HCT116 (cell line): ENCODE measurements at regions not wholly inside any gene's neighbourhood (a gene's known extent, or its start where the extent isn't known, plus 50 kb on each side); places are given as distances from the start of the nearest gene placed in this dataset.

ENCODE experiments used
- ATAC-seq: fragments of 200-7000 bp; cut with Tn5 transposase; 2 replicates; pipeline ENCODE4 v1.9.1; 2020; ENCODE audit warnings: mild to moderate bottlenecking, moderate library complexity
- BruUV-seq: library from RNA; stranded (reverse); fragments of 400-500 nt; replicated peaks from 2 replicates; lab custom pipeline; 2021; lab: Mats Ljungman, UMichigan
- CTCF ChIA-PET: fragments of 300-600 bp; sonication (Branson Sonifier 250); formaldehyde crosslinking; loops from one replicate; lab custom pipeline; 2021; ENCODE audit warnings: antibody characterized with exemption; lab: Charles Lee
- POLR2A ChIA-PET: fragments of 300-600, 350-600 bp; sonication (Branson Sonifier 250); formaldehyde crosslinking; loops from one replicate; lab custom pipeline; 2021; ENCODE audit warnings: antibody characterized with exemption; lab: Charles Lee
- RAD21 ChIA-PET, 2 experiments: fragments of 300-600 bp; sonication (Branson Sonifier 250); formaldehyde crosslinking; loops; one replicate each; lab custom pipeline; 2023; ENCODE audit warnings: low total read pairs in 2 of 2; ENCODE audit not compliant: uncharacterized antibody in 2 of 2, unreplicated experiment in 2 of 2, low non-redundant PET in 1 of 2; lab: Charles Lee
- DNase-seq: peaks from one replicate; pipeline ENCODE4 v3.0.0-alpha.2; 2010; ENCODE audit warnings: low read depth, low spot score
- H2AFZ ChIP-seq: fragments of 200-600 bp; shearing (Covaris generic), sonication (generic); 2 replicates; pipeline ENCODE4 v1.6.1; 2017; ENCODE audit warnings: low read depth, mixed run types, mixed read lengths, antibody characterized with exemption, low read length; ENCODE audit not compliant: poor library complexity, severe bottlenecking
- H3K27ac ChIP-seq: 2 replicates; pipeline ENCODE4 v1.5.1; 2012; ENCODE audit warnings: low read depth, low read length
- H3K27me3 ChIP-seq: fragments of 200-600 bp; sonication (generic); 2 replicates; pipeline ENCODE4 v1.6.1; 2016; ENCODE audit warnings: mixed run types, low read length, mixed read lengths; ENCODE audit not compliant: insufficient read depth
- H3K36me3 ChIP-seq, 2 experiments: fragments of 200-500 bp in 1 of 2; fragments of 200-600 bp in 1 of 2; sonication (Bioruptor generic) in 1 of 2; sonication (generic) in 1 of 2; 2 replicates each; pipeline versions ENCODE4 v1.5.1 to v1.6.1; 2014 to 2016; ENCODE audit warnings: low read length in 2 of 2, inconsistent platforms in 1 of 2, mixed read lengths in 1 of 2, mixed run types in 1 of 2; ENCODE audit not compliant: insufficient read depth in 2 of 2, control insufficient read depth in 1 of 2
- H3K4me1 ChIP-seq, 2 experiments: fragments of 200-600 bp in 1 of 2; sonication (generic) in 1 of 2; 2 replicates each; pipeline versions ENCODE4 v1.5.1 to v1.6.1; 2012 to 2017; ENCODE audit warnings: low read length in 2 of 2, inconsistent platforms in 1 of 2, mild to moderate bottlenecking in 1 of 2, mixed read lengths in 1 of 2, mixed run types in 1 of 2, moderate library complexity in 1 of 2; ENCODE audit not compliant: insufficient read depth in 2 of 2, control insufficient read depth in 1 of 2
- H3K4me2 ChIP-seq: fragments of 200-600 bp; sonication (generic); 2 replicates; pipeline ENCODE4 v1.6.1; 2017; ENCODE audit warnings: mixed run types, low read length, mixed read lengths
- H3K4me3 ChIP-seq, 2 experiments: fragments of 200-600 bp in 1 of 2; sonication (generic) in 1 of 2; replicated peaks in 1 of 2; 2 replicates each; pipeline ENCODE4 v1.5.1; 2011 to 2016; ENCODE audit warnings: low read length in 2 of 2, control low read depth in 1 of 2, low read depth in 1 of 2, mild to moderate bottlenecking in 1 of 2, mixed read lengths in 1 of 2, mixed run types in 1 of 2
- H3K79me2 ChIP-seq: fragments of 200-600 bp; sonication (generic); 2 replicates; pipeline ENCODE4 v1.6.1; 2017; ENCODE audit warnings: mild to moderate bottlenecking, mixed run types, low read length, moderate library complexity, mixed read lengths; ENCODE audit not compliant: insufficient read depth
- H3K9ac ChIP-seq: fragments of 200-600 bp; sonication (generic); 2 replicates; pipeline ENCODE4 v1.6.1; 2016; ENCODE audit warnings: low read length, mixed read lengths
- H3K9me2 ChIP-seq: fragments of 200-600 bp; sonication (generic), shearing (Covaris generic); 2 replicates; pipeline ENCODE4 v1.6.1; 2017; ENCODE audit warnings: mixed run types, mild to moderate bottlenecking, moderate library complexity; ENCODE audit not compliant: insufficient read depth
- H3K9me3 ChIP-seq, 2 experiments: fragments of 200-500 bp in 1 of 2; fragments of 200-600 bp in 1 of 2; sonication (Bioruptor generic) in 1 of 2; sonication (generic) in 1 of 2; 2 replicates each; pipeline ENCODE4 v1.6.1; 2014 to 2017; ENCODE audit warnings: low read length in 2 of 2, mixed read lengths in 2 of 2, inconsistent platforms in 1 of 2, low read depth in 1 of 2, mild to moderate bottlenecking in 1 of 2, mixed run types in 1 of 2, moderate library complexity in 1 of 2; ENCODE audit not compliant: control insufficient read depth in 1 of 2, insufficient read depth in 1 of 2
- H4K20me1 ChIP-seq: fragments of 200-600 bp; sonication (generic), shearing (Covaris generic); 2 replicates; pipeline ENCODE4 v1.6.1; 2017; ENCODE audit warnings: mixed run types, mild to moderate bottlenecking, moderate library complexity; ENCODE audit not compliant: insufficient read depth
- ATF3 ChIP-seq: IDR thresholded peaks from 2 replicates; pipeline ENCODE4 v1.6.1; 2012
- CTCF ChIP-seq, 3 experiments: fragments of 200-600 bp in 1 of 3; sonication (generic) in 1 of 3; IDR thresholded peaks in 2 of 3; conservative IDR thresholded peaks in 1 of 3; 2 replicates each; pipeline ENCODE4 v1.5.1; 2012 to 2017; ENCODE audit warnings: low read depth in 2 of 3, low read length in 2 of 3, antibody characterized with exemption in 1 of 3, borderline replicate concordance in 1 of 3, control low read depth in 1 of 3, mild to moderate bottlenecking in 1 of 3, mixed read lengths in 1 of 3, mixed run types in 1 of 3, moderate library complexity in 1 of 3; ENCODE audit not compliant: insufficient read depth in 1 of 3
- EZH2 ChIP-seq: fragments of 200-600 bp; sonication (generic); IDR thresholded peaks from 2 replicates; pipeline ENCODE4 v1.6.1; 2017; ENCODE audit warnings: antibody characterized with exemption, mixed run types
- POLR2AphosphoS5 ChIP-seq: IDR thresholded peaks from 2 replicates; pipeline ENCODE4 v1.6.1; 2011; ENCODE audit warnings: mild to moderate bottlenecking, low read depth, low read length, moderate library complexity
- SRF ChIP-seq: IDR thresholded peaks from 2 replicates; pipeline ENCODE4 v1.6.1; 2012; ENCODE audit warnings: low read depth
- ZBTB33 ChIP-seq: IDR thresholded peaks from 2 replicates; pipeline ENCODE4 v1.6.1; 2011; ENCODE audit warnings: mild to moderate bottlenecking, low read length, moderate library complexity; ENCODE audit not compliant: insufficient replicate concordance; ENCODE audit errors: extremely low read depth
- intact Hi-C: fragments of 100-400 bp; cut with micrococcal nuclease; formaldehyde crosslinking; loops from 2 replicates; pipeline ENCODE4 v1.10.0; 2022

DNA sequence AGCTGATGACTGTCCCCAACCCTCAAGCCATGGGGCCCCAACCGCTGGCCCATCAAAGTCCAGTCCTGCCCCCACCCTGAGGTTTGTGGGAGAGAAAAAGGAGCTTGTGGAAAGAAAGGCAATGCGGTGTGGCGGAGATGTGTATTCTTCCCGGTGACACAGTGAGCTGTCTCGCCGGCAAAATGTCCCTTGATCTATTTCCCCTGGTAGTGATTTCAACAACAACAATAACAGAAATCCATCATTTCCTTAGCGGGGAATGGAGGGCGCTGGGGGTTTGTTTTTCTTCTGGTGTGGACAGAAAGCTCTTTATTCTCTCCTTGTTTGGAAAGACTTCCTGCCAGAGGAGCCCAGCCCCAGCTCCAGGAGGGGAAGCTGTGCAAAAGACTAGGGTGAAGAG, 93.7 kb upstream of the LHX5 start:
- no peak for ATAC-seq
- Histone ChIP-seq H3K4me1 (no peaks in the 10 kb centered on the region), H4K20me1 (no peaks in the 10 kb centered on the region), H3K79me2 (no peaks in the 10 kb centered on the region), H3K9me3 (no peaks in the 10 kb centered on the region), H3K4me3 (no peak overlapping the region)
- ChIA-PET POLR2A (no interaction called here), CTCF (no interaction called here)
- TF ChIP-seq ATF3 (no peak), SRF (no peak), CTCF (IDR thresholded peaks at IDR 0.05 in 2 of 3, conservative IDR thresholded peaks at IDR 0.05 in 1 of 3; ENCODE audit: borderline replicate concordance in 1 of 3, insufficient read depth in 1 of 3, low read depth in 2 of 3, low read length in 2 of 3) (no peak), ZBTB33 (no peak), EZH2 (no peak), POLR2AphosphoS5 (no peak)
- TF ChIP-seq, all 23 proteins: peak for 0
- intact Hi-C loops, result no loop called here
- H3K36me3 ChIP-seq, result no peaks in the 10 kb centered on the region
- no peak overlapping the region for H3K27ac ChIP-seq
- RAD21 ChIA-PET, result no interaction called here
- no peak overlapping the region for H3K9ac ChIP-seq
- DNase-seq, result no peak
- no peak overlapping the region for H2AFZ ChIP-seq
- no peaks in the 10 kb centered on the region for H3K9me2 ChIP-seq
- no TSS peak for BruUV-seq
- H3K27me3 ChIP-seq, result peaks cover 28% of the 10 kb centered on the region
- no peak overlapping the region for H3K4me2 ChIP-seq
